ENCODE measurements at regions not wholly inside any gene's neighbourhood (a gene's known extent, or its start where the extent isn't known, plus 50 kb on each side); places are given as distances from the start of the nearest gene placed in this dataset.

- DNase-seq = no peak
These were observed 1514.8 kb downstream of the RPA4 start for GRCh38 chrX:98398542-98398941.

- DNase-seq = no peak
These were observed 1521.7 kb downstream of the RPA4 start for GRCh38 chrX:98405376-98405775.

DNA sequence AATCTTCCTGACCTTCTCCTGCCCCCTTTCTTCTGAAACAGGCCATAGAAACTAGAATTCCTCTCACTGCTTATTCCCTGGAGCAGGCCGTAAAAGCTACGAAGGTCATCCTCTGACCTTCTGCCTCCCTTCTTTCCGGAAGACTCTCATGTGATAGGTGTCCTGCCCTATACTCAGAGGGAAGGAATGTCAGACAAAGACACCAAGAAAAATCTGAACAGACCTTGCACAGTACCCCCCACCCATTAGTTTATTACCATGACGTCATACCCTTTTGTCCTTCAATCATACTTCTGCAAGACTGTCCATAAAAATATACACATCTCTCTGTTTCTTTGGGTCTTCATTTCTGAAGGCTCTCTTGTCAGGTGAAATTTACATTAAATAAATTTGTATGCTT lies 1523.9 kb downstream of the RPA4 start:
- no peak for DNase-seq

GRCh38 chrX:98409867-98410266 lies 1526.2 kb downstream of the RPA4 start:
- DNase-seq = no peak

DNA sequence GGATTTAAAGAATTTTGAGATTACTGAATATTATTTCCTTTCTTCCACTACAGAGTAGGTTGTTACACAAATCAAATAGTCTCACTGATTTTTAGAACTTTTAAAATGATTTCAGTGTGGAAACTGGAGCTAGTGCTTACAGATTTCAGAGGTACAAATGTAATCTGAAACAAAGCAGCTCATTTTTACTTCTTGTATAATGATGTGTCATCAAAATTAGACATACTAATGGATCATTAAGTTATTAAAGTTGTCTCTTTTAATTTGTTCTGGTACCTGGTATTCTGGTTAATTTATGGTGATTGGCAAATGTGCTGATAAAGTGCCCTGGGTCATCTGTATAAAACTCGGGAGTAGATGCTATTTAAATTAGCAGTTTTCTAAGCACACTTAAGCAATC lies 1528.3 kb downstream of the RPA4 start:
- DNase-seq = no peak

DNA sequence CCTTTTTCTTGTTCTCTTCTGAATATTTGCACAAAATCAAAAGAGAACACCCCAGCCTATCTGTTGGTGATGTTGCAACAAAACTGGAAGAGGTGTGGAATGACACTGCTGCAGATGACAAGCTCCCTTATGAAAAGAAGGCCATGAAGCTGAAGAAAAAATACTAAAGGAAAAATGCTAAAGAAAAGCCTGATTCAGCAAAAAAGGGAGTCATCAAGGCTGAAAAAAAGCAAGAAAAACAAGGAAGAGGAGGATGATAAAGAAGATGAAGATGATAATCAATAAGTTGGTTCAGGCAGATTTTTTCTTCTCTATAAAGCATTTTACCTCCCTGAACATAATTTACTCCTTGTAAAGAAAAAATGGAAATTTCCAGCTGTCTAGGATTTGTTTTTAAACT lies 1538.8 kb downstream of the RPA4 start:
- DNase-seq = no peak

- DNase-seq = no peak
These were observed 1548.7 kb downstream of the RPA4 start for GRCh38 chrX:98432413-98432812.

DNA sequence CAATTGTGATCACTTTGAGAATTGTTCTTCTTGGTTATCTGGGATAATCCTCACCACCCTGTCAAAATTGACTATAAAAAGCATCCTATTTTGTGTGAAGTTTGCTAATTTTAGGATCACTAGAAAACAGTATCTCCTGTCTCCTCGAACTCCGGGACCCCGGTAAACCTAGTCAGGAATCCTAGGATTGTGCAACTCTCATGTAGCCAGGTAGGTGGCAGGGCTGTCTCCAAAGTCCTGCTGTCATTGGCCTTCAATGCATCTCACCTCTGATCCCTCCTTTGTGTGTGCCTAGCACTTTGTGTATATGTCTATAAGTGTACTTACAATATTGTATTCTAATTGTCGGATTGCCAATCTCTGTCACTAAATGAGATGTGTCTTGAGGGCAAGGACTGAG lies 1564.8 kb downstream of the RPA4 start:
- no peak for DNase-seq

DNA sequence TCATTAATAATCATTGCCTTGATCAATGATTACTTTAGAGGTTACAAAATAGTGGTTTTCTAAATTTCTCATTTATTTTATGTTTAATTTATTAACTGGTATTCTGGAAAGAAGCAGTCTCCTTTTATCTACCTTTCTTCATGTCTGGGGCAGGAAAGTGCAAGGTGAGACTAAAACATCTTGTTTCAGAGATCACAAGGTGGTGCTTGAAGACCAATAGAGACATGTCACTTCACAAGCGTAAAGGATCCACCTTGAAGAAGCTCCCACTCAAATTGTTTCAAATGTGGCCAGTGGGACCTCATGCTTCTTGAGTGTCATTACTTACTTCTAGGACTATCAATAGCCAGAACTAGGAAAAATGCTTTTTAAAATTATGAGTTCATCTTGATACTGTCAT lies 1568.7 kb downstream of the RPA4 start:
- no peak for DNase-seq

DNA sequence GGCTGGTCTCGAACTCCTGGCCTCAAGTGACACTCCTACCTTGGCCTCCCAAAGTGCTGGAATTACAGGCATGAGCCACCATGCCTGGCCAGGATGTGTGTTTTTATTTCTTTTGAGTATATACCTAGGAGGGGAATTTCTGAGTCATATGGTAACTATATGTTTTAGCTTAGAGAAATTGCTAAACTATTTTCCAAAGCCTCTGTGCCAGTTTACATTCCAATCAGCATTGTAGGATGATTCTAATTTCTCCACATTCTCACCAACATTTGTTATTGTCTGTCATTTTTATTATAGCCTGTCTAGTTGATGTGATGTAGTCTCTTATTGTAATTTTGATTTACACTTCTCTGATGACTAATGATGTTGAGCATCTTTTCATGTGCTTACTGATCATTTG lies 1576.0 kb downstream of the RPA4 start:
- no peak for DNase-seq

DNA sequence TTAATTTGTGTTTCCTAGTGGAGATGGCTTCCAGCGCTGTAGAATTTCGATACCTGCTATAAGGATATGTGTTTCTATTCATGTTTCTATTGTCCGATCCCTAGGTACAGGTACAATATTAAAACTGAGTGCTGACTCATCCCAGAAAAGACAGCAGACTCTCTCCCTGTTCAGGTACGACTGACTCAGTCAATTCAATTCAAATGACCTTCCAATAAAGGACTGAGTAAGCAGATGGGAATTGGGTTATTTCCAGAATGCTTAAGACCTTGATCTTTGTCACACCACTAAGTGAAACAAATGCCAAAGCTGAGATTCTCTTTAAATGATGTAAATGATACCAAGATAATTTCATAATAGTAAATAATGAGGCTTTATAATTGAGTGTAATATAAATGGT lies 1596.9 kb downstream of the RPA4 start:
- DNase-seq = no peak

DNA sequence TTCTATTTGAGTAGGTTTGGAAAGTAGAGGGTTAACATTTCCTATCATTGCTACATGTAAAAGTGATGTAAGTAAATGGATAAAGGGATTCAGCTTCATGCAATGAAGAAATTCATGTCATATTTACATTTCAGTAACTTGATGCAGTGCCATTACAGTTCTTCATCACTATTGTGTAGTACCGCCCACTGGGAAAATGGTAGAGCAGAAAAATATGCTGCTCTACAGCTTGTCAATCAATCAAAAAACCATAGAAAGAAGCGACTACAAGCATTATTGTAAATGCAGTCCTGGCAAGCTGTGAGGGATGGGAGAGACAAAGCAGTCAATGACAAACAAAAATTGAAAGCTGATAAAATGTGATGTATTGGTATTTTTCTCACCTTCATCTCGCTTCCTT lies 1597.9 kb downstream of the RPA4 start:
- no peak for DNase-seq

- no peak for DNase-seq
These were observed 1607.0 kb downstream of the RPA4 start for GRCh38 chrX:98490670-98491069.

DNA sequence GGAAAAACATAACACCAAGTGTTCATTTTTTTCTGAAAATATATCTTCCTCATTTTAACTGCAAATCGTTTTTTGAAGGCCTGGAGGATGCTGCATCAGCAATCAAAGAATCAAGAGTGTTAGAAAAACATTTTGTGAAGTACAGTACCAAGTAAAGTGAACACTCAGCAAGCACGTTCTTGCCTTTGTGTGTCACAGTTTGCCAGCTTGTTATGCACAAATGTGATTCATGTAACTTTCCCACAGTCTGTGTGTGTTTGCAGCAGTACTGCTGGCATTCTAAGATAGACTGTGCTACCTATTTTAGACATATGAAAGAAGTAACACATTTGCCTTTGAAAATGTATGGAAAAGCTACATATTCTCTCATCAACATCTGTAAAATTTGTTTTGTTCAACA lies 1617.7 kb downstream of the RPA4 start:
- no peak for DNase-seq

DNA sequence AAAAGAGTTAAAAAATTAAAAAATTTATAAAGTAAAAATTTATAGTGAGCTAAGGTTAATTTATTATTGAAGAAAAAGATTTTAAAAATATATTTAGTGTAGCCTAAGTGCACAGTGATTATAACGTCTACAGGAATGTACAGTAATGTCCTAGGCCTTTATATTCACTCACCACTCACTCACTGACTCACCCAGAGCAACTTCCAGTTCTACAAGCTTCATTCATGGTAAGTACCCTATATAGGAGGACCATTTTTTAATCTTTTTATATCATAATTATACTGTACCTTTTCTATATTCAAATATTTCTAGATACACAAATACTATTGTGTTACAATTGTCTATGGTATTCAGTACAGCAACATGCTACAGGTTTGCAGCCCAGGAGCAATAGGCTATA lies 1623.2 kb downstream of the RPA4 start:
- no peak for DNase-seq

- no peak for DNase-seq
These were observed 1630.3 kb downstream of the RPA4 start for GRCh38 chrX:98514032-98514431.

GRCh38 chrX:98516120-98516519 lies 1632.4 kb downstream of the RPA4 start:
- no peak for DNase-seq

- no peak for DNase-seq
These were observed 1639.3 kb downstream of the RPA4 start for GRCh38 chrX:98523026-98523425.

DNA sequence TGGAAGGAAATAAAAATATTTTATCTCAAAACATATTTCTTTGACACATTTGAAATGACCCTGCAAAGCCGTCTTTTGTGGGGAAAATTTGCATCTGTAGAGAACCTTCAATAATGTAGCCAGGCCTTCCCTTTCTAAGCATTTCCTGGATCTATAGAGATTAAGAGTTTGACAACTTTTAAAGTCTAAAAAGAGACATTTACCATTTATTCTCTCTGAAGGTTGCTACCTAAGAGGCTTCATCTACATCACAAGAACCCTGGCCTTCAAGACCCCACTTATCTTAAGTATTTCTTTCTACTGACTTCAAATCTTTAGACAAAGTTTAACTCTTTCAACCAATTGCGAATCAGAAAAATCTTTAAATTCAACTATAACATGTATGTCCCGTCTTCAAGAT lies 1639.8 kb downstream of the RPA4 start:
- DNase-seq = no peak

GRCh38 chrX:98548519-98548918 lies 1664.8 kb downstream of the RPA4 start:
- no peak for DNase-seq

DNA sequence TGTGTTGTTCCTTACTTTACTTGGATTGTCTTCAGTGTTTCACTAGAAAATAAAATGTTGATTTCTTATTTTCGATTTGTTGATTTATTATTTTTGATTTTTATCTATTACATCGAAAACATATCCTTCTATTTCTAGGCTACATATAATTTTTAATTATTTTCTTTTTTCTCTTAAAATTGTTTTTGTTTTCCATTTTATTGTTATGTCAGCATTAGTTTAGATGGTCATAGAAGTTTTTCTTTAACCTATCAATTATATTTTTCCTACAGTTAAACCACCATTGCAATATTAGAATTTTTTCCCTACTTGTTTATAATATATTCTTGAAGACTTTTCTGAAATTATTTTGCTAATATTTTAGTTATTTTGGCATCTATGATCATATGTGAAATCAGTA lies 1685.1 kb downstream of the RPA4 start:
- no peak for DNase-seq

- DNase-seq = no peak
These were observed 1722.2 kb downstream of the RPA4 start for GRCh38 chrX:98605941-98606340.

GRCh38 chrX:98607739-98608138 lies 1724.0 kb downstream of the RPA4 start:
- DNase-seq = no peak

DNA sequence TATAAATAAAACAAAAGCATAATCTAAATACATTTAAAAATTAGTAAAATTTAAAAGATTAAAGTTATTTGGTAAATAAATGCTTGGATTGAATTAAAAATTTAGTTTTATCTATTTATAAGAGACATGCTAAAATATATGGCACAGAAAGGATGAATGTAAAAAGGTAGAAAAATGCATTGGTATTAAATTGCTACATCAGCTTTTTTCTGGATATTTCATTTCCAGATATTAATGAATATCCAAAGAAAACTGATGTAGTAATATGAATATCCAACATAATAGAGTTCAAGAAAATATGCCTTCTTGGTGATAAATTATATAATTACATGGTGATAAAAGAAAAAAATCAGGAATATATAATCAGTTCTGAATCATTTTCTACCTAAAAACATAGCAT lies 1743.9 kb downstream of the RPA4 start:
- no peak for DNase-seq

- no peak for DNase-seq
These were observed 1753.7 kb downstream of the RPA4 start for GRCh38 chrX:98637451-98637850.

DNA sequence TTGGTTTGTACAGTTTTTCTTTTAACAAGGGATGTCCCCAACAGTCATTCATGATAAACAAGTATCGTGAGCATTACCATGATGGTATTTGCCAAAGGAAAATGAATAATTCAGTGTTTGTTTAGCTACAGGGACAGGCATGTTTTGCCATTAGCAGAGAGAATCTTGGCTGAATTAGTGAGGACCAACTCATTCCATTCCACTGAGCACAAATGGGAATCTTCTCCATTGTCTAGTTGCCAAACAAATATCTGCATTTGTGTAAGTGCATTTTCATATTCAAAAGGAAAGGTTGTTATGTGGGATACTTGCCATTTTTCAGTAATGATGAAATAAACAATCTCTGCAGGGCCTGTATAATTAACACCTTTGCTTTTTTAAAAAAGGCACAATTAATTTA lies 1762.6 kb downstream of the RPA4 start:
- no peak for DNase-seq
